ENCODE measurements at regions not wholly inside any gene's neighbourhood (a gene's known extent, or its start where the extent isn't known, plus 50 kb on each side); places are given as distances from the start of the nearest gene placed in this dataset.
"Not testable (repeated sequence)": the region's sequence is repeated elsewhere in the genome, so short reads cannot be mapped to it uniquely, and the experiment has no call there.

GRCh38 chr12:74152370-74152769 is 385.3 kb upstream of the ATXN7L3B start:
- Mint-ChIP-seq H3K36me3 (no peaks in the 10 kb centered on the region), H3K4me3 (no peak overlapping the region), H3K27ac (no peak overlapping the region), H3K9me3 (no peaks in the 10 kb centered on the region), H3K27me3 (ENCODE audit: low read depth) (peaks cover 2% of the 10 kb centered on the region), H3K4me1 (no peaks in the 10 kb centered on the region)
- TF ChIP-seq, protein P1, sequence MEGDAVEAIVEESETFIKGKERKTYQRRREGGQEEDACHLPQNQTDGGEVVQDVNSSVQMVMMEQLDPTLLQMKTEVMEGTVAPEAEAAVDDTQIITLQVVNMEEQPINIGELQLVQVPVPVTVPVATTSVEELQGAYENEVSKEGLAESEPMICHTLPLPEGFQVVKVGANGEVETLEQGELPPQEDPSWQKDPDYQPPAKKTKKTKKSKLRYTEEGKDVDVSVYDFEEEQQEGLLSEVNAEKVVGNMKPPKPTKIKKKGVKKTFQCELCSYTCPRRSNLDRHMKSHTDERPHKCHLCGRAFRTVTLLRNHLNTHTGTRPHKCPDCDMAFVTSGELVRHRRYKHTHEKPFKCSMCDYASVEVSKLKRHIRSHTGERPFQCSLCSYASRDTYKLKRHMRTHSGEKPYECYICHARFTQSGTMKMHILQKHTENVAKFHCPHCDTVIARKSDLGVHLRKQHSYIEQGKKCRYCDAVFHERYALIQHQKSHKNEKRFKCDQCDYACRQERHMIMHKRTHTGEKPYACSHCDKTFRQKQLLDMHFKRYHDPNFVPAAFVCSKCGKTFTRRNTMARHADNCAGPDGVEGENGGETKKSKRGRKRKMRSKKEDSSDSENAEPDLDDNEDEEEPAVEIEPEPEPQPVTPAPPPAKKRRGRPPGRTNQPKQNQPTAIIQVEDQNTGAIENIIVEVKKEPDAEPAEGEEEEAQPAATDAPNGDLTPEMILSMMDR (IDR thresholded peaks at IDR 0.05; ENCODE audit: unreplicated experiment) = no peak
- DNase-seq (ENCODE audit: low spot score in 2 of 2, unreplicated experiment in 2 of 2) = no peak

DNA sequence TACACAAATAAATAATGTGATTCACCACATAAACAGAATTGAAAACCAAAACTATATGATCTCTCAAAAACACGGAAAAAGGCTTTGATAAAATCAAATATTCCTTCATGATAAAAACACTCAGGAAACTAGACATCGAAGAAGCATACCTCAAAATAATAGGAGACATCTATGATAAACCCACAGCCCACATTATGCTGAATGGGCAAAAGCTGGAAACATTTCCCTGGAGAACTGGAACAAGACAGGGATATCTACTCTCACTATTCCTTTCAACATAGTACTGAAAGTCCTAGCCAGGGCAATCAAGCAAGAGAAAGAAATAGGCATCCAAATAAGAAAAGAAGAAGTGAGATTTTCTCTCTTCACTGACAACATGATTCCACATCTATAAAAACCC is 371.5 kb upstream of the ATXN7L3B start:
- no peaks in the 10 kb centered on the region for H3K4me1 Mint-ChIP-seq
- no peak overlapping the region for H3K27ac Mint-ChIP-seq
- H3K4me3 Mint-ChIP-seq = no peak overlapping the region
- no peak for DNase-seq (ENCODE audit: low spot score in 2 of 2, unreplicated experiment in 2 of 2)
- no peaks in the 10 kb centered on the region for H3K27me3 Mint-ChIP-seq (ENCODE audit: low read depth)
- TF ChIP-seq, protein P1 (IDR thresholded peaks at IDR 0.05; ENCODE audit: unreplicated experiment) = no peak
- H3K9me3 Mint-ChIP-seq = no peaks in the 10 kb centered on the region
- no peaks in the 10 kb centered on the region for H3K36me3 Mint-ChIP-seq

GRCh38 chr12:74169607-74170006 is 368.0 kb upstream of the ATXN7L3B start:
- no peaks in the 10 kb centered on the region for H3K4me1 Mint-ChIP-seq
- no peaks in the 10 kb centered on the region for H3K36me3 Mint-ChIP-seq
- no peak overlapping the region for H3K4me3 Mint-ChIP-seq
- H3K27me3 Mint-ChIP-seq (ENCODE audit: low read depth) = no peaks in the 10 kb centered on the region
- peaks cover 2% of the 10 kb centered on the region for H3K9me3 Mint-ChIP-seq
- no peak overlapping the region for H3K27ac Mint-ChIP-seq
- no peak for DNase-seq (ENCODE audit: low spot score in 2 of 2, unreplicated experiment in 2 of 2)
- TF ChIP-seq, protein P1 (IDR thresholded peaks at IDR 0.05; ENCODE audit: unreplicated experiment) = no peak

GRCh38 chr12:74170645-74171477 is 366.8 kb upstream of the ATXN7L3B start:
- Mint-ChIP-seq H3K4me1 (no peaks in the 10 kb centered on the region), H3K9me3 (peaks cover 11% of the 10 kb centered on the region), H3K4me3 (no peak overlapping the region), H3K27ac (no peak overlapping the region), H3K27me3 (ENCODE audit: low read depth) (no peaks in the 10 kb centered on the region), H3K36me3 (no peaks in the 10 kb centered on the region)
- TF ChIP-seq, protein P1 (IDR thresholded peaks at IDR 0.05; ENCODE audit: unreplicated experiment) = no peak
- no peak for DNase-seq (ENCODE audit: low spot score in 2 of 2, unreplicated experiment in 2 of 2)

GRCh38 chr12:74171478-74171909 is 366.1 kb upstream of the ATXN7L3B start:
- no peaks in the 10 kb centered on the region for H3K36me3 Mint-ChIP-seq
- TF ChIP-seq, protein P1 (IDR thresholded peaks at IDR 0.05; ENCODE audit: unreplicated experiment) = no peak
- no peak overlapping the region for H3K4me3 Mint-ChIP-seq

GRCh38 chr12:74174961-74175360 is 362.7 kb upstream of the ATXN7L3B start:
- H3K27me3 Mint-ChIP-seq (ENCODE audit: low read depth); DNase-seq (ENCODE audit: low spot score in 2 of 2, unreplicated experiment in 2 of 2); H3K27ac Mint-ChIP-seq; H3K4me3 Mint-ChIP-seq; H3K36me3 Mint-ChIP-seq; H3K4me1 Mint-ChIP-seq: not testable (repeated sequence)
- H3K9me3 Mint-ChIP-seq = peaks cover 19% of the 10 kb centered on the region

More at GRCh38 chr12:74171478-74171909, 366.1 kb upstream of the ATXN7L3B start:
- Mint-ChIP-seq H3K27ac (no peak overlapping the region), H3K9me3 (peaks cover 11% of the 10 kb centered on the region), H3K27me3 (ENCODE audit: low read depth) (no peaks in the 10 kb centered on the region), H3K4me1 (no peaks in the 10 kb centered on the region)
- no peak for DNase-seq (ENCODE audit: low spot score in 2 of 2, unreplicated experiment in 2 of 2)

Data from mesothelial cell of epicardium (in vitro differentiated cells).